GM04504 (cell line): ENCODE measurements at regions not wholly inside any gene's neighbourhood (a gene's known extent, or its start where the extent isn't known, plus 50 kb on each side); places are given as distances from the start of the nearest gene placed in this dataset.
"Not testable (repeated sequence)": the region's sequence is repeated elsewhere in the genome, so short reads cannot be mapped to it uniquely, and the experiment has no call there.

Source experiments
- DNase-seq: peaks from one replicate; pipeline ENCODE4 v3.0.0-alpha.2; 2012; ENCODE audit warnings: low read depth

DNA sequence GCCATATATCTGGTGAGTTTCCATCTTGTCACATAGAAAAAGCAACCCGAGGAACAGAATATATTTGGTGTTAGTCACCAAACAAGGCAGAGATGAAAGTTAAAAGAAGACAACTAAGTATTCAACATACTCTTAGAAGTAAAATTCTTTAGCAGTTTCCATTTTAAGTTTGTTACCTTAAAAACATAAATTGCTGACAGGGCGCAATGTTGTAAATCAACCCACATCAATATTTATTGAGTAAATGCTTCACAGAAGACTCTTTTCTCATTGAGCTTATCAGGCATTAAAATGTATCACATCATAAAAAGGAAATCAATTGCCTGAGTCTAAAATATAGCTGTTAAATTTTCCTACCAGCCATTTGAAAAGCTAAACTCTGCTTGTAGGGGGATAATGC is 603.0 kb downstream of the FBXO15 start:
- no peak for DNase-seq

DNA sequence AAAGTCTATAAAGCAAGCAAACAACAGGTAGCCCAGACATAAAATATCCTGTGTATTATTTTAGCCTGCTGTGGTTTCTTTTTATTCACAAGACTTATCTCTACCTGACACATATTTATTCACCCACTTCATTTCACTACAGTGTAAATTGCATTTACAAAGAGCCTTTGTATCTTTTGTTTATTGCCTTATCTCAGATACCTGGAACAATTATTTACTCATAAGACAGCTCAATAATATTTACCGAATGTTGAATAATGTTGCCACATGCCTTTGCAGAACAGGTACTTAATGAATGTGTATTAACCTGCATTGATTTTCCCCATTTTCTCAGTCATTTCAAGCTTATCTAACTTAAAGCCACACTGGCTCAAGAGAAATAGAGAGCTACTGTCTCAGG is 603.6 kb downstream of the FBXO15 start:
- DNase-seq: no peak

DNA sequence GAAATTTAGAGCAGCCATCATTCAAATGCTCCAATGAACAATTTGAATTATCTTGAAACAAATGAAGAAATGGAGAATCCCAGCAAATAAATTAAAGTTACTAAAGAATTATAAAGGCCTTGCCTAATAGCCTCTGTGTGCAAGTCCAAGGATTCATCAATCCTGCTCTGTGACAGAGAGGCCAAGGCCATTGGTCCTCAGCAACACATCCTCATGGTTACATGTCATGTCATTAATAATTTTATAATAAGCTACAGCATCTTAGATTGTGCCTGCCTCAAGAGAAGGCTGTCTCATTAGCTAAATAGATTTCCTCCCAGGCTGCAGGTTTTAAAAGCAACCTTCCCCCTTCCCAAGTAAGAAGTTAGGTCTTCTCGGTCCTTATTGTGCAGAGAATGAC is 611.6 kb downstream of the FBXO15 start:
- DNase-seq: no peak

DNA sequence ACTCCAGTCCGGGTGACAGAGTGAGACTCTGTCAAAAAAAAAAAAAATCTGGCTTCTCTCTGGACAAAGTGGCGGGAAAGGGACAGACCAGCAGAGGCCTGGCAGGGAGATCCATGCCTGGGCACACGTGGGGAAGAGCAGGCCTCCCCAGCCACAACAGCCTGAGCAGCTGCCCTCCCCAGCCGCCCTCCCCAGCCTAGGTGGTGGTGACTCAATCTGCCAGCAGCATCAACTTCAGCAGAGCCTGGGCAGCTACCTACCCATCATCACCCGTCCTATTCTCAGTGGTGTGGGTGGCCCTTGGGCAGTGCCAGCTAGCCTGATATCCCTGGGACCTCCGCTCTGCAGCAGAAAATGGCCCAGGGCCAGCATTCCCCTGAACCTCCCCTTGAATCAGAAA is 612.4 kb downstream of the FBXO15 start:
- no peak for DNase-seq

DNA sequence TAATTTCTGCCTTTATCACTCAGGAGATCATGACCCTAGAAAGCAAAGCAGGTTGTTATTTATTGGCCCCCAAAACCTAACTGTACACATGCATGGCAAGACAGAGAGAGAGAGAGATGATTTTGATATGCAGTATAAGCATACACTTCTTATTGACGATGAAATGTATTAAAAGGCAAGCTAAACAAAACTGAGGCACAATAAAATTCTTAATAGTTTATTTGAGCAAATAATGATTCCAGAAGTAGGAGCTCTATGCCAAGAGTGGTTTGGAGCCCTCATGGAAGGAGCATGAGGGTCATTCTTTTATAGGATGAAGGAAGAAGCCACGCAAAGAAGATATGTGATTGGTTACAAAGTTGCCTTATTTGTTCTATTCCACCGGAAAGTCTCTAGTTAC is 616.0 kb downstream of the FBXO15 start:
- no peak for DNase-seq

DNA sequence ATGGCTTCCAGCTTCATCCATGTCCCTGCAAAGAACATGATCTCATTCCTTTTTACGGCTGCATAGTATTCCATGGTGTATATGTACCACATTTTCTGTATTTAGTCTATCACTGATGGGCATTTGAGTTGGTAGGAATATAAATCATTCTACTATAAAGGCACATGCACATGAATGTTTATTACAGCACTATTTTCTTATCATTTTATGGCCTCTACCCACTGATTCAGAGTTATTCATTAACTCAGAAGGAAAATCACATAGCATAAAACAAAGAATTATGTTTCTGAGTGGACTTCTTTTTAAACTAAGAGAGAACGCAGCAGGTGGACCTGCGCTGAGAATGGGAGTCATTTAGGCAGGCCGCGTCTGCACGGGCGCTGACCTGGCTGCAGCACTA is 619.6 kb downstream of the FBXO15 start:
- DNase-seq: no peak

DNA sequence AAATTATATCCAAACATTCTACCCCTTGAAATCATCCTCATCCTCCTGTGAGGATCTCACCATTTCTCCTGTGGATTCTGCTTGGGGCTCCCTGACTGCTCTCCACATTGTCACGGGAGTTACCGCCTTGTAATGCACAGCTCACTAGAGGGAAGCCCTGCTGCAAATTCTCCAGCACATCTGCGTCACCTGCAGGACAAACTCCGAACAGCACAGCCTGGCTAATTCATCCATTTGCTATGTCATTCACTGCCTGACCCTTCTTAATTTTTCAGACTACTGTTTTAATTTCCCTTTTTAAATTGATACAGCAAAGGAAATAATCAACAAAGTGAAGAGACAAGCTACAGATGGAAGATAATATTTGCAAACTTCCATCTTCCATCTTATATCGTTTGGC is 627.4 kb downstream of the FBXO15 start:
- DNase-seq: no peak

DNA sequence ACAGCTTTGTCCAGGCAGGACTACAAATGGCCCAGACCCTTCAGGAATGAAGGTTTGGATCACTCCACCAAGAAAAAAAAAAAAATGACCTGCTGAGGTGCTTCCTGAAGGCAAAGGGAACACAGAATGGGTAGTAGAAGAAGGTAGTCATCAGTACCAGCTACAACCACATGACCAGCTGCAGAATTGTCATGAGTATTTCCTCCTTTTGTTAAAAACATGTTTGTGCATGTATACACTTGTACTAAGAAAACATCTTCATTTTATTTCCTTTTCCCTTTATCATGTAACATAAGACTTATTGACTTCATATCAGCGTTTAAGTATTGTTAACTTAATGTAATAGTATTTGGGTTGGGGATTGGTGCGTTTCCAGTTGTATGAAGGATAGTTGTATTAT is 631.6 kb downstream of the FBXO15 start:
- DNase-seq: not testable (repeated sequence)

DNA sequence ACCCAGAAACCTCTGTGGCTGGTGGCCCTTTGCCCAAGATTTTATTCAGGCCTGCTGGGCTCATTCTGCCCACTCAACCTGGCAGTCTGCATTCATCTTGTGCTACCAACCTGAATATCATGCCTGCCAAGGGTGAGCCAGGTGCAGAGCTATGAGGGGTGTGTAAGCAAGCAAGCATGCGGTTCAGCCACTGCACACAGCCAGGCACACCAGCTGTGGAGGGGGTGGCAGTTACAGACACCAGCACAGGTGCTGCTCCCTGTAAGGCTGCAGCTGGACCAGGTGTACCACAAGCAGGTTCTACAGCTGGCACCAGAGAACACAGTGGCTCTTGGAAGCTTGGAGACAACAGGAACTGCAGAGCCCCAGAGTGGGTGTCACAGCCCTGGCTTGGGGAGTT is 633.2 kb downstream of the FBXO15 start:
- DNase-seq: no peak

DNA sequence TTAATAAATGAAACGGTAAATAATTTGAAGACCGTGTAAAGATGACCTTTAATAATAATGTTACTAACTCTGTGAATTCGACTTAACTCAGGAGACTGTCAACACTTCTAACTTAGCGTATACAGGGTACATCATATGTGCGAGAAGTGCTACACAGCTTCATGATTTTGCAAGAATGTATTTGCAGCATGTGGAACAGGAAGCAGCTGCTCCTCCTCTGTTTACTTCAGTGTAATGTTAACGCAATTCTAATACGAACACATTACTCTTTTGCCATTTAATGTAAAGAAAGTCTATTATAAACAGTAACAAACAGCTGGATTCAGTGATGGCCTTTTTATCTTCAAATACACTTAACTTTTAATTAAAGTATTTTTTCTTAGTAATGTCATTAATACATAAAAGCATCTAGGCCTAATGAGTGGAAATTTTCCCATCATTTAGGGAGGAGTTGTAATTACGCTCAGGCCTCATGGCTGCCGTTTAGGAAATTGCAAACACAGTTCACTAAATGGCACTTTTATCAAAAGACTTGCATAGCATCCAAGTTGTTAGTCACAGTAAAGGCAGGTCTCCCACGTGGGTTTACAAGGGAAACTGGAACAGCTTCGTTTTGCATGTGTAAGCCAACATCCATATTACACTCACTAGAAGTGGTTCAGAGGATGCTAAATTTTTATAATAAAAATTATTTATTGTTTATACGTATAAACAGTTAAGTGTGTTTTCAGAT is 635.7 kb downstream of the FBXO15 start:
- DNase-seq: no peak

DNA sequence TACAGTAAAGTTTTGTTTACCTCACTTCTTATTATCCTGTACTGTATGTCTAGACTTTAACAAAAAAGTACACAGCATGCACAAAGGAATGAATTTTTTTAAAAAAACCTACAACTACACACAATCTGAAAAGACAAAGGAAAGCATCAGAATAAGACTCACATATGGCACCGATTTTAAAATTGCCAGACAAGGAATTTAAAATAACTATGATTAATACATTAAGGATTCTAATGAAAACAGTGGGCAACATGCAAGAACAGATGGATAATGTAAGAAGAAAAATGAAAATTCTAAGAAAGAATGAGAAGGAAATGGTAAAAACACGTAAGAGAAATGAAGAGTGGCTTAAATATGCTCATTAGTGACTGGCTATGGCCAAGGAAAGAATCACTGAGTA is 638.2 kb downstream of the FBXO15 start:
- DNase-seq: no peak

DNA sequence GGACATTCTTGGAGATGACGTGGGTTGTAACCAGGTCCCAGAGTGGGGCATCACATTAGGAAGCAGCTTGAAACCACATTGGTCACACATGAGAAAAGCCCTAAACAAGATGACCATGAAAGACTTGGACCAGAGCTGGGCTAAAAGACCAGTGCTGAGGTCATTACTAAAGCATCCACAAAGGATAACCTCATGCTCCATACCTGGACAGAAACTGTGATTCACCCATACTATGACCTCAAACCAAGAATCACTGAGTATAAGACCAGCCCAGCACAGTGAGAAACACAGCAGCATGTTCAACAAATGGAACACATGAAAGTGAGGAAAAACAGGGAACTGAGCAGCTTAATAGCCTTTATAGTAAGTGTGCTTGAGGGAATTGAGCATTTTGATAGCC is 635.5 kb upstream of the NETO1 start:
- DNase-seq: no peak

DNA sequence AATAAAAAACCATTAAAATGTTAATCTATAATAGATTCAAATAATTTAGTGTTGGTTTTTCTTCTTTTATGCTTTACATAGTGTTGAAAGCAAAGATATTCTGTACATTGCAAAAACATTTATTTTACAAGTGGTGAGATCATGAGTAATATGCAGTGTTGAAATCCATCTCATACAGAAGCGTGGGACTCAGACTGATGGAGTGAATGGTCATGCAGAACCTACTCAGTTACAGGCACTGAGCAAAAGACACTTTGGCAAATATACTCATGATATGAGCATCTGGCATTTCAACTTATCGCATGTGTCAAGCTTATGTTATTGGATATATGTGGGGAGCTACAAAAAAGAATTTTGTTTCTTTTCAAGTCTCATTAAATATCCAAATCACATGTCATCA is 620.2 kb upstream of the NETO1 start:
- no peak for DNase-seq

DNA sequence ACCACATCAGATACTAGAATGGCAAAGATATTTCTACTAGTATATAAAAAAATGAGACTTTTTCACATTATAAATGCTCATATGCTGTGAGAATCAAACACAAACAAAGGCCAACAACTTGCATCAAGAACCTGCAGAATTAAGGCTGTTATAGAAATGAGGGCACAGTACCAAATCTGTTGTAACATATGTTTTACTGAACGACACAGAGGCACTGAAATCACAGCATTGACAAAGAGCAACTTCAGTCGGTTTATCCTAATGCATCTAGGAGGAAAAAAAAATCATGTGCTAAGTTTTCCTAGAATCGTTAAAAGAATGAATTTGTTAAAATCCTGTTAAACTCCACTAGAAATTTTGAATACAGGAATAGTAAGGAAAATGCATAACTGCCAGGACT is 617.4 kb upstream of the NETO1 start:
- DNase-seq: no peak

DNA sequence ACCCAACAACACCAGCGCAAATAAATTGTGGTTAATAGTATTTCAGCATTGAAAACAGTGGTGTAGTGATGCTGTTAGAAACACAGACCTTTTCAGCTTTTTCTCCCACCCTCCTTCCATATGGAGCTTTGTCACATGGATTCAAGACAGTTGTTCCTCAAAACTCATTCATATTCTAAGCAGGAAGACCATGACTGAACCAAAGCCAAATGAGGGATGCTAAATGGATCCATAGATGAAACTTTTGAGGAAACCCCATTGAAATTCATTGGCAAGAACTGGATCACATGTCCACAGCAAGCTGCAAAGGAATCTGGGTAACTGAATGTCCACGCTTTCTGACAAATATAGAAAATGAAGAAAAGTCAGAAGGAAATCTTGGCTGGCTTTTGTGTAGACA is 615.1 kb upstream of the NETO1 start:
- DNase-seq: no peak

DNA sequence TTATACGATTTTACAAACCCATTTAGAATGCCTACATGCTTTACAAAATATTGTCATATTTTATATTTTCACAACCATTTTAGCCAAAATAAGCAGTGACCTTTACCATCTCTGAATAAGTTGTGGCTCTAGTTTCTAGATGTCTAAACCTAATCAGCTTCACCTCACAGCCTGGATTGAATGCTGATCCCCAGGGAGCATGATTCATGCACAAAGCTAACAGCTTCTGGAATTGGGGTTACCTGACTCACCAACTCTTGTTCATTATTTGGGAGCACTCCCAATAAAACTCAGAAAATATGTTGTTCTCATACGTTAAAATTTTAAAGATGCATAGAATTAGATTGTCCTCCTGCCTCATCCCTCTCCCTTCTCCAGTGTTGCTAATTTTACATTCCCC is 611.7 kb upstream of the NETO1 start:
- DNase-seq: peak; percentile 2

DNA sequence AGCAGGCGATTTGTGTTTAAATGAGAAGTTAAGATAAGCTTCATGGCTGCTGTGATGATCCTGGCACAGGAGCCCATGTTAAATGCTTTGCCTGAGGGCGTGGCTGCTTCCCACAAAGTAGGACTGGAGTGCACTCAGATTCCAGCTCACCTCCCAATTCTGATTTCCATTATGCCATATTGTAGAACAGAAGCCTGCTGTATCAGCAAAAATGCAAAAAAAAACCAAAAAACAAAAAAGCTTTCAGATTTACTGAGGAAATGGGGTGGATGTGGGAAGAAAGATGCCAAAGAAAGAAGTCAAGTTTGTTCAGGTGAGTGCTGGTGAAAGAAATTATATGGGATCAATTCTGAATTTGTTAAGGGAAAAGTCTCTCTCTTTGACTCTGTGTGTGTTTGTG is 610.4 kb upstream of the NETO1 start:
- no peak for DNase-seq

DNA sequence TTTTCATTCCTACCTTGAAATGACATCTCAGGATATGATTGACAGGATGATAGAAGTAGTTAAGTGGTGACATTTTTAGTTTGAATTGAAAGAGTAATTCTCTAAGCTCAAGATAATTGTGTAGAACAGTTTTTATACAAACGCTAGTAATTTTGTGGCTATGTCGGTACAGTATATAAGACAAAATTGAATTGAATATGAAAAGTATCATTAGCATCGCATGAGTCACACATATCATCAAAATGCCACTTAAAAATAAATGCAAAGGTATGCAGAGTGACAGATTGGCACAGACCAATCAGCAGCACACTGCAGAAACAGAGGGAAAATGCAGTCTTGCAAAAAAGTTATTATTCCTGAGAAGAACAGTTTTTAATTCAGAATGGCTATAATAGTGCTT is 608.2 kb upstream of the NETO1 start:
- no peak for DNase-seq

DNA sequence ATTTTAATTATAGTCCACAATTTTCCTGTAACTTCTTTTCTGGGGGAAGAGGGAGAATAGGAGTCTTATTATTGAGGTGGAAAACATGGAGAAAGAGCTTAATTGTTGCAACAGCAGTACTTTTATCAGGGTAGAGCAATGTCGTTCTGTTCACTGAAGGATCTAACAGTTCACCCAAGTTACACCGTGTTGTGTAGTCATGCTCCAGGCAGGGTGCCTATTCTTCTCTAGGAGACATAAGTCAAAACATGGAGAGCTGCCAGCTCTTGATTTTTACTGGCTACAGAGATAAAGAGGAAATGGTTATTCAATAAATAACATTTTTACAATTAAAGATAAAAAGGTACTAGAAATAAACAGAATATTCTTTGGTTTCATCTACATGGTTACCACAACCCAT is 594.3 kb upstream of the NETO1 start:
- peak; percentile 18 for DNase-seq

DNA sequence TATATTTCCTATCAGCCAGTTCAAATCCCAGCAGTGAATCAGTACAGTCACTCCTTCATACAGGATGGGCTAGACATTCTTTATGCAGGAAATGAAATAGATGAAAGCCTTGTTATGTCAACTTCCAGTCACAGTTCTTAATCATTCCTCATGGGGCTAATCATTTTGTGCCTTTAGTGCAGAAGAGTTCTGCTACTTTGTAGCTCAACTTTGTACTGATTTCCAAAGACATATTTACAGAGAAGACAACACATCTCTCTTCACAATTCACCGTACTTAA is 593.9 kb upstream of the NETO1 start:
- no peak for DNase-seq

DNA sequence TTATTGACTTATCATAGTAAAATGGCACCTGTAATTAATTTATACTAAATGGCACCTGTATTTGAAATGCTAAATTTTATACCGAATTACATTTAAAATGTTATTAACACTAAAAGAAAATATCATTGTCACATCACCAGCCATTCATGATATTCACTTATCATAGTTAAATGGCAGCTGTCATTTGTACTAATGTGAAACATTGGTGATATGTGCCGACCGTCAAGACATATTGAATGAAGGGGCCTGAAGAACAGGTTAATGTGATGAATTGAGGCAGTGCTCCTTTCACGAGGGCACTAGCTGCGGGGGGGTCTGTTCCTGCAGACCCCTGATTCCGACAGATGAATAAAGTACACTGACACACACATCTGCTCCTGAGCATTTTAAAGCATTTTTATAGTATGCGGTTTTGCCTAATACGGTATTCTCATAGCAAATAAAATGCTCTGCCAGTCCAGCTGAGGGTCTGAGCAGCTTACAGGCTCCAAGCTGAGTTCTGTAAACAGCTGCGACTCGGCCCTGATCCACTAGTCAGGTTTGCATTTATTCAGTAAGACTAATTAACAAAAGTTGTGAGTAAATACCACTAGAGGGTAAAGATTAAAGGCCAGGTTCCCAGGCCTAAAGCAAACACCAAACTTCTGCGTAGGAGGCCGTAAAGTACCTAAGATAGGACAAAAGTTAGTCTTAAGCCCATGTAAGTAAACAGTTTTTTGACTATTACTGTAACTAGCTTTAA is 593.4 kb upstream of the NETO1 start:
- DNase-seq: no peak

DNA sequence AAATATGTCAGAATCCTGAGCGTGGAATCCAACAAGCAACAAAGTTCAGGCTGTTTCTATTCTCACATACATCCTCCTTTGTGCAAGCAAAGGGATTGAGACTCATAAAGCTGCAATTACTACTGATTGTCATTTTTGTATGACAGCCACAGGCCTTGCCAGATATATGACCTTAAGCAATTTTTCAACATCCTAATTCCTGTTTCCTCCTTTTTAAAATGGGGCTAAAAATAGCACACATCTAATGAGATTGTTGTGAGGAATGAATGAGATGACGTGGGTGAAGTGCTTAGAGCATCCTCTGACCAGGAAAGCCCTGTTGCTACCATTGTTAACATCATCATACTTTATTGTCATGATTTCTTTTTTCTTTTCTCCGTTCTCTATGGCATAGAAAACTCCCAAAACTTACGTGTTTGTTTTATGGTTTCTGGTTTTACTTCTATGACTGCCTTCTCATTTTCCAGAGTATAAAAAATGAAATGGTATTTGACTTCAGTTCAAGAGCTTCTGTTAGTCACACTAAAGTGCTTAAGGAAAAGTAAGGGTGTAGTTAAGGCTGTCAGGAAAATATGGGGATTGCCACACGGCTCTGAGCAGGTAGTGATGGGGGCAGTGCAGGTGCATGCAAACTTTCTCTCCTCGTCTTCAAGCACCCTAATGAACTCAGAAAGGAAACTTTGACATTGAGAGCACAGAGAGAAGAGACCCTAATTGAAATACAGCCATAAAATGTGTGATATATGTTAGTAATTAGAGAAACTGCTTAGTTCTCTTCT is 590.6 kb upstream of the NETO1 start:
- peak; percentile 3 for DNase-seq

DNA sequence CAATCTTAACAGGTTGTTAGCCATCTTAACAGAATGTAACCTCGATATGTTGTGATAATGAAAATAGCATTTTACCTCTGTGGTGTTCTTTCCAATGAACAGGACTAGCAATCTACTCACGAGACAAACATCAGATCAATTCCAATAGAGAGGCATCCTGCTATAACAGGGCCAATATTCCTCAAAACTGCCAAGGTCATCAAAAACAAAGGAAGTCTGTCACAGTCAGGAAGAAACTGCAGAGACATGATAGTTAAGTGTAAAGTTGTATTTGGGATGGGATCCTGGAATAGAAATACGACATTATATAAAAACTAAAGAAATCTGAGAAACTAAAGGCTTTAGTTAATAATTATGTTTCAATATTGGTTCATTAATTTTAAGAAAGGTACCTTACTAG is 588.9 kb upstream of the NETO1 start:
- DNase-seq: no peak
